Stimulated activated CD8-positive, alpha-beta memory T cell treated with anti-CD3 and anti-CD28 coated beads, Interleukin-7, amount 100 ng/mL, for 4 hours (primary cell): ENCODE measurements at regions not wholly inside any gene's neighbourhood (a gene's known extent, or its start where the extent isn't known, plus 50 kb on each side); places are given as distances from the start of the nearest gene placed in this dataset.
"Not testable (repeated sequence)": the region's sequence is repeated elsewhere in the genome, so short reads cannot be mapped to it uniquely, and the experiment has no call there.

Source experiments
- DNase-seq, 2 donors: peaks; one replicate each; pipeline ENCODE4 v3.0.0-alpha.2; 2020; ENCODE audit warnings: low read depth in 2 of 2

DNA sequence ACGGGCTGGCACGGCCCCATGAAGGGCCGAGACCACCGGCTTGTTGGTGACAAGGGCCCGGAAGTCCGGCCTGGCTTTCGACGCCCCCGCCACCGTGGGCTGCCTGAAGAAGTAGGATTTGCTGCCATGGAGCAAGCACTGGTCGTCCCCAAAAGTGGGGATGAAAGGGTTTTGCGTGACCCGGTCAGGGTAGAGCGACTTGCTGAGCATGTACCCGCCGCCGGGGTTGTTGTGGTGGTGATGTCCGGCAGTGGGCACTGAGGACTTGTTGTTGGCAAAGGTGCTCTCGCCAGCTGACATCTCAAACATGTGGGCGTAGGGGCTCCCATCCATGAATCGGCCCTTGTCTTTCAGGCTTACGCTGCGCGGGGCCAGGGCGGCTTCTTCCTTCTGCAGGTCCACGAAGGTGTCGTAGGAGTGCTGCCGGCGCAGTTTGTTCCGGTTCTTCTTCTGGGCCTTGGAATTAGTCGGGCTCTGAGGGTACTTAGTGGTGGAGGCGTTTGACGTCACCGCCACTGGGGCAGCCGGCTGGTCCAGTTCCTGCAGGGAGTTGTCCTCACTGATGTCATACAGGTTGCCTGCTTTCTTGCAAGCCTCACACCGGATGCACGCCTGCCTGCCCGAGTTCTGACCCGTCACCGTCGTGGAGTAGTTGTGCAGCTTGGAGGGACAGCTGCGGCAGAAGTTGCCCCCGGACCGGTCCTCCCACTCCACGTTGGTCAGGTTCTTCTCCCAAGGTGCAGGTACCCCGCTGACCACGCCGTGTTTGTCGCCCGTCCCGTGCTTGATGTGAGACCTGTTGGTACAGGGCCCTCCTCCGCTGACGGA lies 366.6 kb downstream of the EMP1 start:
- no peak for DNase-seq

DNA sequence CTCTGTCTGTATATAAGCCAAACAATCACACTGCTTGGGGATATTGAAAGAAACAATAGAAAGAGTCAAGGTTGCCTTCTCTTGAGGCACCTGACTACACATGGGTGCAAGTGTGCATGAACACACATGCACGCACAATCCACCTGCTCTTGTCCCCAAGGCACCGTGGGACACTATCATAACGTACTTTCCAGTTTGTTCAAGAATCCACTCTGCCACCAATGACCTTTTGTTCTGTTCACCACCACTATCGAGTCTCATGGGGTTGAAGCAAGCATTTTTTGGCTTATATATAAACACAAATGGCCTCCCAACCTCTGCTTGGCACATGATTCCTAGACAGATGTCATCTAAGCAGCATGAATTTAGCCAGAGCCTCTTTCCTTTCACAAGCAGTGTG lies 365.4 kb downstream of the EMP1 start:
- DNase-seq = no peak

- no peak for DNase-seq
Measured at GRCh38 chr12:13559318-13559978, 362.9 kb downstream of the EMP1 start.

GRCh38 chr12:13552830-13553229 lies 356.3 kb downstream of the EMP1 start:
- DNase-seq = no peak

DNA sequence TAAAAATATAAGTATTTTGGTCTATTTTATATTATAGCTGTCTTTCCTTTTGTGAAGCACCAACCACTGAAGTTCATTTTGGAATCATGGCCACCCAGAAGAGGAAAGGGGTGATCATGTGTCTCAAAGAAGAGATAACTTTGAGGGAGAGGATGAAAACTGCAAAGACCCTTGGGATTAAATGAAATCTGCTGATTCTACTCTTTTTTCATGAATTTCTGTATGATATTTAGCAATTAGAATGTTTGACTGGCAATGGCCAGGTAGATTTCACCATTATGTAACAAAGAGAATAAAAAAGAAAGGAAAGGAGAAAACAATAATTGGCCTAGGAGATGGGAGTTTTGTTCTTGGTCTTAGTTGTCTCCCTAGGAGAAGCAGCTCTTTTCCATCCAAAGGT lies 350.8 kb downstream of the EMP1 start:
- DNase-seq = no peak

DNA sequence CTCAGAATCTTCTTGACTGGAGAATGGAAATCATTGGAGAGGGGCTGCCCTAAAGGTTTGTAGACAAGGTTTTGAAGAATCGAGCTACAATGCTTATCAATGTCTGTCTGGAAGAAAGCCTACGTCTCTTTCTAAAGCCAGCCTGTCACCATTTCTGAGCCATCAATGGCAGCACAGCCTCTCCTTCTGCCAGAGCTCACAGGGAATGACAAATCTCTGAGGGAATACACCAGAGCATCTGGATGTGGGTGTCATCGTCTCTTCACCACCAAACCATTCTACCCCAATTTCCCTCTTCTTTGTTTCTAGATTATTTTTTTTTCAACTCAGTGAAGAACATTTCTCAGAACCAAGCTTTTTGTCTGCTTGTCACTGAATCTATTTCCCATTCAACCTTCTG lies 349.7 kb downstream of the EMP1 start:
- no peak for DNase-seq

- no peak for DNase-seq
Measured at GRCh38 chr12:13539051-13539450, 342.5 kb downstream of the EMP1 start.

GRCh38 chr12:13538136-13538535 lies 341.6 kb downstream of the EMP1 start:
- DNase-seq = no peak

GRCh38 chr12:13537623-13538022 lies 341.1 kb downstream of the EMP1 start:
- no peak for DNase-seq

- no peak for DNase-seq
Measured at GRCh38 chr12:13536219-13536910, 339.8 kb downstream of the EMP1 start.

- no peak for DNase-seq
Measured at GRCh38 chr12:13534645-13535398, 338.3 kb downstream of the EMP1 start.

DNA sequence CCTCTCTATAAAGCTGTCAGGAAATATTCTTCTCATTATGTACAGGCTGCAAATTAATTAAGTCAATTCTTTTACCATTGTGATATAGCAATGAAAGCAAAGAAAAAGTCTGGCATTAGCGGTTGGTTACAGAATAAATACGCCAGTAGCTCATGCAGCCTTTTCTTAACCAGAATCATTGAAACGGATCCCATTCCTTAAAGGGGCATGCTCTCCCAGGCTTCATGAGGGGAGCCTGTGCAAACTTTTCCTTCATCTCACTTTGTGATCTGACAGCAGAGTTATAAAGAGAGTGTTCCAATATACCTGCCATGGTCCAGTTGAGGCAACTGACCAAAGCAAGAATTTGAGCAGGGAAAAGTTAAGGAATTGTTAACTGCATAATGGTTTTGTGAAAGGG lies 337.7 kb downstream of the EMP1 start:
- DNase-seq = no peak

DNA sequence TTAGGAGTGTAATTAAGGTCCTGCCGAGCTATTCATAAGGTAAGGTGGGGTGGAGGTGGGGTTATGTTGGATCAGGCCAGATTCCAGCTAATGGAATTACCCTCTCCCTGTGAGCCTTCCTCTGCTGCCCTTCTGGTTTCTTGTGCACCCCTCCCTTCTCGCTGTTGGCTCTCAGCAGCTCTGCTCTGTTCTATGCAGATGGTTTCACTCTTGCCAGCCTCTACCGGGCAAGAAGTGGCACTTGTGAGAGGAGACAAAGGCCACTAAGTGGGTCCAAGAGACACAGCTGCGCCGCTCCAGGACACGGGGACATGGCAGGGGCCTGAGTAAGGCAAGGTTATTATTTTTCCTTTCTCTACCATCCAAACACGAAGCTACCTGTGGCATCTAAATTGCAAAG lies 334.4 kb downstream of the EMP1 start:
- no peak for DNase-seq

DNA sequence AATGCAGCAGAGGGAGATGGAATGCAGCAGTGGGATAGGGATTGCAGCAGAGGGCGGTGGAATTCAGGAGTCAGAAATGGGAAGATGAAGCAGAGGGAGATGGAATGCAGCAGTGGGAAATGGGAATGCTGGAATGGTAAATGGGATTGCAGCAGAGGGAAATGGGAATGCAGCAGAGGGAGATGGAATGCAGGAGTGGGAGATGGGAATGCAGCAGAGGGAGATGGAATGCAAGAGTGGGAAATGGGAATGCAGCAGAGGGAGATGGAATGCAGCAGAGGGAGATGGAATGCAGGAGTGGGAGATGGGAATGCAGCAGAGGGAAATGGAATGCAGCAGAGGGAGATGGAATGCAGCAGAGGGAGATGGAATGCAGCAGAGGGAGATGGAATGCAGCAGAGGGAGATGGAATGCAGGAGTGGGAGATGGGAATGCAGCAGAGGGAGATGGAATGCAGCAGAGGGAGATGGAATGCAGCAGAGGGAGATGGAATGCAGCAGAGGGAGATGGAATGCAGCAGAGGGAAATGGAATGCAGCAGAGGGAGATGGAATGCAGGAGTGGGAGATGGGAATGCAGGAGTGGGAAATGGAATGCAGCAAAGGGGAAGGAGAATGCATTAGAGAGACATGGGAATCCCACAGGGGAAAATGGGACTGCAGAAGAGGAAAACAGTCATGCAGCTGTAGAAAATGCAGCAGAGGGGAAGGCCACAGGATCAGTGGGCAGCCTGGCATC lies 329.8 kb downstream of the EMP1 start:
- not testable (repeated sequence) for DNase-seq

DNA sequence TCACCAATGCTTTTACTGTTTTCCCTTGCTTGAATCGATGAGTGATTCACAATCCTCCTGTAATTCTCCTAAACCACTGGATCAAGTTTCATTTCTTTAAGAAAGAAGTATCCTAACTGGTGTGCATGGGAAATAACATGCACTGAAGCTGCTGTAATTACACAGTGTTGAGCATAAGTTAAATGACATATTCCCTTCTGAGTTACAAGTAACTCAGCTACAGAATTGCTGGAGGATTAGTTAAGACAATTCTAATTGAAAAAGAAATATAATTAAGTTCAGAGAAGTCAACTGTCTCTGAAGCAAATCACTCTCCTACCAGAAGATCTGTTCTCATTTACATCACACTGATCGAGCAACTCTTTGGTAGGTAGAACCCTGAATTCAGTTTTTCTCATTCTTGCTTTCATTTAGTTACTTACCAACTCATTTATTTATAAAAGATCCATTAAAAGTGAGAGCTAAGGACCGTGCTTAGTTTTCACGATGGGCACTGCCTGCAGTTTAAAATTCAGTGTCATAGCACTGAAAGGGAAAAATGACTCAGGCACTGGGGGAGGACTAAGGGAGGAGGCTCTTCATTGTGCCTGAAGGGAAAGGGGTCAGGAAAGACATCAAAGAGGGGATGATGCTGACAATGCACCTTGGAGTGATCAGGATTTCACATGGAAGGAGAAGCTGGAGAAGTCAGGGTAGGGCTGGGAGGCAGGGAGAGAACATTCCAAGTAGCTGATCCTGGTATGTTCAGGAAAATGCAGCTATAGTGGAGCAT lies 327.2 kb downstream of the EMP1 start:
- DNase-seq = no peak

- not testable (repeated sequence) for DNase-seq
Measured at GRCh38 chr12:13518034-13518433, 321.5 kb downstream of the EMP1 start.

GRCh38 chr12:13509740-13510139 lies 313.2 kb downstream of the EMP1 start:
- no peak for DNase-seq

GRCh38 chr12:13505636-13506035 lies 309.1 kb downstream of the EMP1 start:
- no peak for DNase-seq

DNA sequence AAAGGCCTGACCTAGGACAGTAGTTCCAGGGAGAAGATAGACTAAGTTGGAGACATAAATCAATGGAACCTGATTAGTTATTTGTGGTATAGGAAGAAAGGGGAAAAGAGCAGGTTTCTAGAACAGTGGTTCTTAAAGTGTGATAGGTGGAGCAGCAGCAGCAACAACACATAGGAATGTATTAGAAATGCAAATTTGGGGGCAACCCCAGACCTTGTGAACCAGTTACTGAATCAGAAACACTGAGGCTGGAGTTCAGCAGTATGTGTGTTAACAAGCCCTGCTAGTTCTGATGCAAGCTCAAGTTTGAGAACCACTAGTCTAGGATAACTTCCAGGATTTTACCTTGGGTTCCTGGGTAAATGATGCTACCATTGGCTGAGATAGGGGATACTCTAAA lies 308.7 kb downstream of the EMP1 start:
- DNase-seq = no peak

DNA sequence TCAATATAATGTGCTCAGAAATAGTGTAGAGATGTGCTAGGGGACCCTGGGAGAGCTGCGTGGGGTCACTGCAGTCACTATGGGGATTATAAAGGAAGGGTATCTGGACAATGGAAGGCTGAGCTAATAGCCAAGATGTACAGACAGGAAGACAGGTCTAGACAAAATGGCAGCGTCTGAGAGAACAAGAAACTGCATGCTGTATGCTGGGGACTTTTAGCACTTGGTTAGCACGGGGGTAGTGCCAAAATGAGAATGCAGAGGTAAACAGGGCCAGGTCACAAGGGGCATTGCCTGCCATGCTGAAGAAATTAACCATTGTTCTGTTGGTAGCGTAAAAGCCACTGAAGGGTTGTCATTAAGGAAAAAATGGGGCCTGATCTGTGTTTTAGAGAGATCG lies 308.2 kb downstream of the EMP1 start:
- no peak for DNase-seq

GRCh38 chr12:13504074-13504473 lies 307.5 kb downstream of the EMP1 start:
- no peak for DNase-seq
